Duodenal mucosa (tissue), 2 donors: ENCODE measurements at regions not wholly inside any gene's neighbourhood (a gene's known extent, or its start where the extent isn't known, plus 50 kb on each side); places are given as distances from the start of the nearest gene placed in this dataset.

ENCODE experiments used
- H3K27ac ChIP-seq: one replicate; pipeline ENCODE4 v1.7.0; 2013; ENCODE audit warnings: low read depth, low read length
- H3K27me3 ChIP-seq, 2 donors: one replicate each; pipeline ENCODE4 v1.7.0; 2013; ENCODE audit warnings: low read length in 2 of 2, control low read depth in 1 of 2; ENCODE audit not compliant: insufficient read depth in 2 of 2, control insufficient read depth in 1 of 2
- H3K36me3 ChIP-seq, 2 donors: one replicate each; pipeline ENCODE4 v1.7.0; 2013; ENCODE audit warnings: low read length in 2 of 2, control low read depth in 1 of 2; ENCODE audit not compliant: insufficient read depth in 2 of 2, control insufficient read depth in 1 of 2
- H3K4me1 ChIP-seq, 2 donors: one replicate each; pipeline ENCODE4 v1.7.0; 2013; ENCODE audit warnings: low read length in 2 of 2, control low read depth in 1 of 2; ENCODE audit not compliant: insufficient read depth in 2 of 2, control insufficient read depth in 1 of 2
- H3K4me3 ChIP-seq, 2 donors: one replicate each; pipeline ENCODE4 v1.7.0; 2013; ENCODE audit warnings: low read length in 2 of 2, low read depth in 1 of 2
- H3K9ac ChIP-seq, 2 donors: one replicate each; pipeline ENCODE4 v1.7.0; 2013; ENCODE audit warnings: low read length in 2 of 2, low read depth in 1 of 2
- H3K9me3 ChIP-seq, 2 donors: one replicate each; pipeline ENCODE4 v1.7.0; 2013; ENCODE audit warnings: low read length in 2 of 2, control low read depth in 1 of 2; ENCODE audit not compliant: control insufficient read depth in 1 of 2

GRCh38 chr1:102758418-102758817 is 349.9 kb downstream of the COL11A1 start:
- no peaks in the 10 kb centered on the region for H3K4me1 ChIP-seq
- no peak overlapping the region for H3K9ac ChIP-seq
- H3K36me3 ChIP-seq = no peaks in the 10 kb centered on the region
- no peaks in the 10 kb centered on the region for H3K27me3 ChIP-seq
- H3K4me3 ChIP-seq = no peak overlapping the region
- no peak overlapping the region for H3K27ac ChIP-seq
- H3K9me3 ChIP-seq = no peaks in the 10 kb centered on the region

- H3K4me3 ChIP-seq = no peak overlapping the region
- no peaks in the 10 kb centered on the region for H3K9me3 ChIP-seq
- no peak overlapping the region for H3K9ac ChIP-seq
Measured at GRCh38 chr1:102757363-102757762, 351.0 kb downstream of the COL11A1 start.

GRCh38 chr1:102751111-102751510 is 357.2 kb downstream of the COL11A1 start:
- H3K9me3 ChIP-seq = no peaks in the 10 kb centered on the region
- no peak overlapping the region for H3K27ac ChIP-seq
- no peaks in the 10 kb centered on the region for H3K4me1 ChIP-seq
- H3K9ac ChIP-seq = no peak overlapping the region
- no peaks in the 10 kb centered on the region for H3K36me3 ChIP-seq
- no peaks in the 10 kb centered on the region for H3K27me3 ChIP-seq
- H3K4me3 ChIP-seq = no peak overlapping the region

More at GRCh38 chr1:102757363-102757762, 351.0 kb downstream of the COL11A1 start:
- H3K4me1 ChIP-seq = no peaks in the 10 kb centered on the region
- no peaks in the 10 kb centered on the region for H3K27me3 ChIP-seq
- no peak overlapping the region for H3K27ac ChIP-seq
- H3K36me3 ChIP-seq = no peaks in the 10 kb centered on the region

- Histone ChIP-seq H3K27ac (no peak overlapping the region), H3K4me3 (no peak overlapping the region), H3K9me3 (no peaks in the 10 kb centered on the region), H3K9ac (no peak overlapping the region), H3K27me3 (no peaks in the 10 kb centered on the region), H3K36me3 (no peaks in the 10 kb centered on the region), H3K4me1 (no peaks in the 10 kb centered on the region)
Measured at GRCh38 chr1:102742426-102742825, 365.9 kb downstream of the COL11A1 start.

- H3K4me3 ChIP-seq = no peak overlapping the region
- no peaks in the 10 kb centered on the region for H3K4me1 ChIP-seq
- H3K27ac ChIP-seq = no peak overlapping the region
- H3K36me3 ChIP-seq = no peaks in the 10 kb centered on the region
- H3K9me3 ChIP-seq = no peaks in the 10 kb centered on the region
- H3K9ac ChIP-seq = no peak overlapping the region
- no peaks in the 10 kb centered on the region for H3K27me3 ChIP-seq
Measured at GRCh38 chr1:102733491-102734236, 374.7 kb downstream of the COL11A1 start.

- H3K36me3 ChIP-seq = no peaks in the 10 kb centered on the region
- H3K27me3 ChIP-seq = no peaks in the 10 kb centered on the region
- H3K27ac ChIP-seq = no peak overlapping the region
- no peaks in the 10 kb centered on the region for H3K4me1 ChIP-seq
- no peak overlapping the region for H3K9ac ChIP-seq
- no peak overlapping the region for H3K4me3 ChIP-seq
- no peaks in the 10 kb centered on the region for H3K9me3 ChIP-seq
Measured at GRCh38 chr1:102732927-102733326, 375.4 kb downstream of the COL11A1 start.

- H3K36me3 ChIP-seq = no peaks in the 10 kb centered on the region
- H3K4me1 ChIP-seq = no peaks in the 10 kb centered on the region
- H3K27ac ChIP-seq = no peak overlapping the region
- no peak overlapping the region for H3K4me3 ChIP-seq
- no peaks in the 10 kb centered on the region for H3K9me3 ChIP-seq
- H3K9ac ChIP-seq = no peak overlapping the region
- H3K27me3 ChIP-seq = no peaks in the 10 kb centered on the region
Measured at GRCh38 chr1:102726417-102726816, 381.9 kb downstream of the COL11A1 start.

GRCh38 chr1:102724741-102725140 is 383.6 kb downstream of the COL11A1 start:
- Histone ChIP-seq H3K27me3 (no peaks in the 10 kb centered on the region), H3K9me3 (no peaks in the 10 kb centered on the region), H3K27ac (no peak overlapping the region), H3K36me3 (no peaks in the 10 kb centered on the region), H3K4me1 (no peaks in the 10 kb centered on the region), H3K9ac (no peak overlapping the region), H3K4me3 (no peak overlapping the region)

- Histone ChIP-seq H3K4me3 (no peak overlapping the region), H3K27me3 (no peaks in the 10 kb centered on the region), H3K36me3 (no peaks in the 10 kb centered on the region), H3K9ac (no peak overlapping the region), H3K27ac (no peak overlapping the region), H3K4me1 (no peaks in the 10 kb centered on the region), H3K9me3 (no peaks in the 10 kb centered on the region)
Measured at GRCh38 chr1:102715150-102715549, 393.2 kb downstream of the COL11A1 start.

- no peaks in the 10 kb centered on the region for H3K9me3 ChIP-seq
- H3K4me3 ChIP-seq = no peak overlapping the region
- H3K36me3 ChIP-seq = no peaks in the 10 kb centered on the region
- no peaks in the 10 kb centered on the region for H3K27me3 ChIP-seq
- H3K4me1 ChIP-seq = no peaks in the 10 kb centered on the region
- H3K9ac ChIP-seq = no peak overlapping the region
- no peak overlapping the region for H3K27ac ChIP-seq
Measured at GRCh38 chr1:102699524-102699923, 408.8 kb downstream of the COL11A1 start.
